A673 (cell line): ENCODE measurements at regions not wholly inside any gene's neighbourhood (a gene's known extent, or its start where the extent isn't known, plus 50 kb on each side); places are given as distances from the start of the nearest gene placed in this dataset.

Experiments
- BruUV-seq: library from RNA; stranded (reverse); fragments of 400-500 nt; replicated peaks from 2 replicates; lab custom pipeline; 2021; lab: Mats Ljungman, UMichigan
- CTCF ChIA-PET: fragments of 300-600 bp; sonication (Branson Sonifier 250); formaldehyde crosslinking; loops from one replicate; lab custom pipeline; 2022; ENCODE audit warnings: antibody characterized with exemption; lab: Charles Lee
- POLR2A ChIA-PET: fragments of 300-600 bp; sonication (Branson Sonifier 250); formaldehyde crosslinking; loops from one replicate; lab custom pipeline; 2022; ENCODE audit warnings: antibody characterized with exemption; ENCODE audit not compliant: low non-redundant PET; lab: Charles Lee
- DNase-seq: peaks from one replicate; pipeline ENCODE4 v3.0.0-alpha.2; 2015; ENCODE audit warnings: low spot score
- H3K27ac ChIP-seq: fragments of 200-600 bp; sonication (generic); 2 replicates; pipeline ENCODE4 v1.5.1; 2016; ENCODE audit warnings: mixed run types, low read depth, mild to moderate bottlenecking, mixed read lengths, antibody characterized with exemption, low read length; ENCODE audit not compliant: poor library complexity, severe bottlenecking
- H3K27me3 ChIP-seq: fragments of 200-600 bp; sonication (generic); replicated peaks from 2 replicates; pipeline ENCODE4 v1.6.1; 2017; ENCODE audit warnings: mixed run types, low read depth, mild to moderate bottlenecking, mixed read lengths, antibody characterized with exemption, low read length; ENCODE audit not compliant: insufficient read depth, poor library complexity
- H3K36me3 ChIP-seq: fragments of 200-600 bp; sonication (generic); 2 replicates; pipeline ENCODE4 v1.6.1; 2016; ENCODE audit warnings: mixed run types, mild to moderate bottlenecking, mixed read lengths, antibody characterized with exemption, low read length; ENCODE audit not compliant: insufficient read depth, poor library complexity, severe bottlenecking
- H3K4me1 ChIP-seq: fragments of 200-600 bp; sonication (generic); 2 replicates; pipeline ENCODE4 v1.6.1; 2017; ENCODE audit warnings: mixed run types, mild to moderate bottlenecking, mixed read lengths, antibody characterized with exemption, low read length; ENCODE audit not compliant: insufficient read depth, poor library complexity, severe bottlenecking
- H3K4me3 ChIP-seq: fragments of 200-600 bp; sonication (generic); 2 replicates; pipeline ENCODE4 v1.5.1; 2016; ENCODE audit warnings: low read depth, mixed run types, mild to moderate bottlenecking, mixed read lengths, low read length; ENCODE audit not compliant: poor library complexity, severe bottlenecking
- H3K9me3 ChIP-seq: fragments of 200-600 bp; sonication (generic); 2 replicates; pipeline ENCODE4 v1.6.1; 2016; ENCODE audit warnings: mixed run types, low read depth, mild to moderate bottlenecking, mixed read lengths, antibody characterized with exemption, low read length; ENCODE audit not compliant: poor library complexity, severe bottlenecking
- EZH2 ChIP-seq: fragments of 200-600 bp; sonication (generic); IDR thresholded peaks from 2 replicates; pipeline ENCODE4 v1.6.1; 2017; ENCODE audit warnings: borderline replicate concordance, low read depth, mild to moderate bottlenecking, mixed read lengths, antibody characterized with exemption, low read length; ENCODE audit not compliant: poor library complexity, severe bottlenecking
- intact Hi-C: fragments of 100-400 bp; cut with micrococcal nuclease; formaldehyde crosslinking; loops from one replicate; pipeline ENCODE4 v1.10.0; 2022; ENCODE audit not compliant: unreplicated experiment
- TF ChIP-seq, protein P1 (sequence below): fragments of 300-800, 200-600 bp; sonication (generic); conservative IDR thresholded peaks from 2 replicates; pipeline ENCODE4 v1.5.1; 2017; ENCODE audit warnings: low read depth, mild to moderate bottlenecking, antibody characterized with exemption, low read length, moderate library complexity, mixed read lengths

DNA sequence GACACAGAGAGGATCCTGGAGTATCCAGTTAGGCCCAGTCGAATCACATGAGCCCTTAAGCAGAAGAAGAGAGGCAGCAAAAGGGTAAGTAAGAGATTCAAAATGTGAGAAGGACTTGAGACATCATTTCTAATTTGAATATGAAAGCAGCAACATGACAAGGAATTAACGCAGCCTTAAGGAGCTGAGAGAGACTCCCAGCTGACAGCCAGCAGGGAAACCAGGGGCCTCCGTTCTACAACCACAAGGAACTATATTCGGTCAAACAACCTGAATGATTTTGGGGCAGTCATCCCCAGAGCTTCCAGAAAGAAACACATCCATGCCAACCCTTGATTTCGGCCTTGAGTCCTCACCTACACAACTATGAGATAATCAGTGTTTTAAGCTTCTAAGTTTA is 189.7 kb upstream of the MTNR1B start:
- Histone ChIP-seq H3K4me1 (no peaks in the 10 kb centered on the region), H3K9me3 (no peaks in the 10 kb centered on the region), H3K27ac (no peak overlapping the region), H3K27me3 (no peaks in the 10 kb centered on the region), H3K4me3 (no peak overlapping the region), H3K36me3 (no peaks in the 10 kb centered on the region)
- CTCF ChIA-PET: no interaction called here
- no peak for DNase-seq
- POLR2A ChIA-PET: interaction anchor here (0.8 kb wide), 1 partner anchor 10 kb away, joined by 4 read pairs; no protein-coding TSS in a partner anchor
- no peak for TF ChIP-seq EZH2
- TF ChIP-seq, protein P1, sequence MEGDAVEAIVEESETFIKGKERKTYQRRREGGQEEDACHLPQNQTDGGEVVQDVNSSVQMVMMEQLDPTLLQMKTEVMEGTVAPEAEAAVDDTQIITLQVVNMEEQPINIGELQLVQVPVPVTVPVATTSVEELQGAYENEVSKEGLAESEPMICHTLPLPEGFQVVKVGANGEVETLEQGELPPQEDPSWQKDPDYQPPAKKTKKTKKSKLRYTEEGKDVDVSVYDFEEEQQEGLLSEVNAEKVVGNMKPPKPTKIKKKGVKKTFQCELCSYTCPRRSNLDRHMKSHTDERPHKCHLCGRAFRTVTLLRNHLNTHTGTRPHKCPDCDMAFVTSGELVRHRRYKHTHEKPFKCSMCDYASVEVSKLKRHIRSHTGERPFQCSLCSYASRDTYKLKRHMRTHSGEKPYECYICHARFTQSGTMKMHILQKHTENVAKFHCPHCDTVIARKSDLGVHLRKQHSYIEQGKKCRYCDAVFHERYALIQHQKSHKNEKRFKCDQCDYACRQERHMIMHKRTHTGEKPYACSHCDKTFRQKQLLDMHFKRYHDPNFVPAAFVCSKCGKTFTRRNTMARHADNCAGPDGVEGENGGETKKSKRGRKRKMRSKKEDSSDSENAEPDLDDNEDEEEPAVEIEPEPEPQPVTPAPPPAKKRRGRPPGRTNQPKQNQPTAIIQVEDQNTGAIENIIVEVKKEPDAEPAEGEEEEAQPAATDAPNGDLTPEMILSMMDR: no peak
- intact Hi-C loops: no loop called here
- BruUV-seq: no TSS peak

DNA sequence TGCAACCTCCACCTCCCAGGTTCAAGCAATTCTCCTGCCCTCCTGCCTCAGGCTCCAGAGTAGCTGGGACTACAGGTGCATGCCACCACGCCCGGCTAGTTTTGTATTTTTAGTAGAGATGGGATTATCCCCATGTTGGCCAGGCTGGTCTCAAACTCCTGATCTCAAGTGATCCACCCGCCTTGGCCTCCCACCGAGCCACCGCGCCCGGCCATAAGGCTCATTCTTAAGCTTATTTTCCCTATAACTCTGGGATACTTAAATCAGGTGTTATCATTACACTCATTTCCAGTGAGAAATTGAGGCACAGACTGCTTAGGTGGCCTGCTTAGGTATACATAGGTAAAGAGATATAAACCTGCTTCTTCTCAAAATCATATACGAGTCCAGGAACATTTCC is 188.3 kb upstream of the MTNR1B start:
- intact Hi-C loops: no loop called here
- BruUV-seq: no TSS peak
- DNase-seq: no peak

DNA sequence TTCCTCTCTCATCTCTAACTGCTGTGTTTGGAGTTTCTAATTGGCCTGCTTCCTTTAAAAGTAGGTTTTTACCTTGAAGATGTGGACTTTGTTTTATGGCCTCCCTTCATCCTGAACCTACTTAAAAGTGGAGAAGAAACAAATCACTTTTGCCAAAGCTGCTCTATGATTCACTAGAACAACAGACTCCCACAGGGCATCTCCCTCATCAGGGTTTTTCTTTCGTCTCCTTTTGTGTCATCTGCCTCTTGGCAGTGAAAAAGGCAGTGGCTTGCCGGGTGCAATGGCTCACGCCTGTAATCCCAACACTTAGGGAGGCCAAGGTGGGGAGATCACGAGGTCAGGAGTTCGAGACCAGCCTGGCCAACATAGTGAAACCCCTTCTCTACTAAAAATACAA is 186.6 kb upstream of the MTNR1B start:
- Histone ChIP-seq H3K27me3 (no peaks in the 10 kb centered on the region), H3K4me3 (no peak overlapping the region), H3K4me1 (no peaks in the 10 kb centered on the region), H3K36me3 (no peaks in the 10 kb centered on the region), H3K27ac (no peak overlapping the region), H3K9me3 (no peaks in the 10 kb centered on the region)
- ChIA-PET POLR2A (no interaction called here), CTCF (no interaction called here)
- intact Hi-C loops: no loop called here
- no TSS peak for BruUV-seq
- DNase-seq: no peak
- TF ChIP-seq, protein P1: no peak
- TF ChIP-seq EZH2: no peak

More for the DNA sequence above, 188.3 kb upstream of the MTNR1B start:
- Histone ChIP-seq H3K27ac (no peak overlapping the region), H3K4me1 (no peaks in the 10 kb centered on the region), H3K36me3 (no peaks in the 10 kb centered on the region), H3K9me3 (no peaks in the 10 kb centered on the region), H3K27me3 (no peaks in the 10 kb centered on the region), H3K4me3 (no peak overlapping the region)
- CTCF ChIA-PET: no interaction called here
- TF ChIP-seq, protein P1: no peak
- TF ChIP-seq EZH2: no peak
- POLR2A ChIA-PET: no interaction called here
